ENCODE measurements at regions not wholly inside any gene's neighbourhood (a gene's known extent, or its start where the extent isn't known, plus 50 kb on each side); places are given as distances from the start of the nearest gene placed in this dataset.

DNA sequence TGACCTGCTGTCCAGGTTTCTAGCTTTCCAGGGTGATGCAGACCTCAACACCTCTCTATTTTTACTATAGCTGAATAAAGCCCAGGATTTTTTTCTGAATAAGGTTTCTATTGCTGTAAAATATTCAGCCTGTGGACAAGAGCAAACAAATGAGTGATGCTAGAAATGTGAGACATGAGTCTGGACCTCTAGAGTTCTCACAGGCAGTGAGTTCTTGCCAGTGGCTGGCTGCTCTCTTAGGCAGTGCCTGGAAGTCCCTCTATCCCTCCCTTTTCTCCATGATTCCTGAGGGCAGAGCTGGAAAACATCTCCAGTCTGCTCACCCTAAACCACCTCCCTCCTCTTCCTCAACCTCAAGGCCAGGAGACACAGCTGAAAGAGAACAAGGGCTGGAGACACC lies 793.8 kb upstream of the IGFBP3 start:
- DNase-seq = no peak

DNA sequence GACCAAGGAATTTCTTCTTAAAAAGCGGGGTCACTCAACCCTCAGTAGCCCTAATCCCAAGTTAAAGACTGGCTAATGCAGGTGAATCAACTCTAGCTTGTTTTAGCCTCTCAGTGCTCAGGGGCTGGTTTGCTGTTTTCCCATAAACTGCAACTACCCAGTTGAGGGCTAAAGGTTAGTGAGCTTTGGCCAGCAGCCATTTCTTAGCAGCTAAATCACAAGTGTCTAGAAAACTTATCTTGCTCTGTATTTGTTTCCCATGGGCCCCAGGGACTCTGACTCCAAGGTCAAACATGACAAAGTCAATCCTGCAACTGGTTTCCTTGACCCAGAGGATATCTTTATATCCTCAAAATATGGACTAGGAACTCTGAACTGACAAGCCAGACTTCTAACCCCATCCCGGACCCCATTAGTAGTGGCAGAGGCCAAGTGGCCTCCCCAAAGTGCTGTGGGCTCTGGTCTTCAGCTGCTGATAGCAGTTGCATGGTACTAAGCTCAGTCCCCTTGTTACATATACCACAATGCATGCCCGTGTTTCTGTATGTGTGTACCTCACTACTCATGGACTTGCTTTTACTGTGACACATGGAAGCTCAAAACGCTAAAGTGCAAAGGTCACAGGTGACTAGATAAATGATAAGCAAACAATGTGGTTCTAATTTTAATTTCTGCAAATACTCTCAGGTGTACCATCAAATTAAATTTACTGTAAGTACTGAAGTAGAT lies 793.0 kb upstream of the IGFBP3 start:
- DNase-seq = no peak

DNA sequence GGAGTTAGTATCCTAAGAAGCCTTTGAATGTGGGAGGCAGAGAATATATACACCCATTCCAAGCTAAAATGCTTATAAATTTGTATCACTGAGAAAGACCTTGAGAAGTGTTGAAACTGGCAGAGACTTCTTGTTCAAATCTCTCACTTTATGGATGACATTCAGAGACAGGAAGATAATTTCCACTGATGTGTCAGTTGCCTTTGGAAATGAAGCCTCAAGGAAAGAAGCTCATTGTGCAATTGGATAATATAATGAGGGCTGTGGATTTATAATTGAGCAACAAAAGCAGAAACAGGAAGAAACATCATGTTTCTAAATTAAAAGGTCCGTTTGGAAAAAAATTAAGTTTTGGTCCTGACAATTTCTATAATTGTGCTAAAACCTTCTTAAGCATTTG lies 789.9 kb upstream of the IGFBP3 start:
- DNase-seq = no peak

DNA sequence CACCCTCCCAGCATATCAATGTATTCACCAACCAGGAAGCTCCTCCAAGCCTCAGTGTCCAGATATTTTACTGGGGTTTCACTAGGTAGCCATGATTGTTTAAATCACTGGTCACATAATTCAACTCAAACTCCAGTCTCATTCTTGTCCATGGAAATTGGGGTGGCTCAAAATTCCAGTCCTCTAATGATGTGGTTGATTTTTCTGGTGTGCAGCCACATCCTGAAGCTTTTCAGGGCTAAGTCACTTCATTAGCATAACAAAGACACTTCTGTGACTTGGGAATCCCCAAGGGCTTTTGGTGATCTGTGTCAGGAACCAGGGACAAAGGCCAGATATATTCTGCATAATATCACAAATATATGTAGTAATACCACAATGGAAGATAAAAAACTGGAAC lies 786.9 kb upstream of the IGFBP3 start:
- DNase-seq = no peak

DNA sequence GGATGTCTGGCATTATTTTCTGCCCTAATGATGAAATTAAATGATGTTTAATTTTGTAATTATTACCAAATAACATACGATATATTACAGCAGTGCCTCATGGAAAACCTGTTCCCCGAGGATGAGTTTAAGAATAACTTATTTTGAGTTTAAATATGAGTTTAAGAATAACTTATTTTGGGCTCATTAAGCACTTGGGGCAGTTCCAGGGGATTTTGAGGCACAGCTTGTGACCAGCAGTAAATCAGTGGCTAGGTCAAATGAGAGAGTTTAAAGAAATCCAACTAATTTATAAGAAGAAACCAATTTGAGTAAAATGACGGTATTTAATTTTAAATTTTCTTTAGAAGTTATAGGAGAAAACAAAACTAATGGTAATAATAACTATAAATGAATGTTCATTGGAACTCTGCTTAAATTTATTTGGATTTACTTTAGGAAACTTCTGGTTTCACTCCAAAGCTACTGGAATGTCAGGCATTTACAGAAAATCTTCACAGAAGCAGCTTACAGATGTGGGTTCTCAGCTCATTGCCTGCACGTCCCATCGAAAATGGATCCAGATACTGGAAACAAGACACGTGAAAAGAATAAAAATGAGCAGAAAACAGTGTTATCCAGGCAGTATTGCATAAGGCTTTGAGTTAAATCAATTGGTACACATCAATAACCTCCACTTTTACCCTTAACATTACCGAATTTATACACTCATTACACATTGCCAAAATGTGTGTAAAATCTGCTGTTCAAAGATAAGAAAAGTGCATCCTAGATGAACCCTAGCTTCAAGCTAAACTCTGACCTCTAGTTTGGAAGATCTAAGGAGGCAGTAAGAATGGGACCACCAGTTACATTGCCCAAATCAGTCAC lies 784.5 kb upstream of the IGFBP3 start:
- DNase-seq = no peak

DNA sequence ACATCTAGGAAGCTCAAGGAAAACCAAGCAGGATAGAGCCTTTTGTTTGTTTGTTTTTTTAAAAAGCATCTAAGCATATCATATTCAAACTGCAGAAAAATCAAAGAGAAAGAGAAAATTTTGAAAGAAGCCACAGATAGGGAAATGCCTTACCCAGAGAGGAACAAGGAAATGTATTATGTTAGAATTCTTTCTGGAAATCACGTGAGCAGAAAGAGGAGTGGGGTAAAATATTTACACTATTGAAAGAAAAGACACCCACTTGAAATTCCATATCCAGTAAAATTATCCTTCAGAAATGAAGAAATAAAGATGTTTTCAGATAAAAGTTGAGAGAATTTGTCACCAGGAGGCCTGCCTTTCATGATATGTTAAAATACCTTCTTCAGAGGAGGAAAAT lies 775.7 kb upstream of the IGFBP3 start:
- no peak for DNase-seq

DNA sequence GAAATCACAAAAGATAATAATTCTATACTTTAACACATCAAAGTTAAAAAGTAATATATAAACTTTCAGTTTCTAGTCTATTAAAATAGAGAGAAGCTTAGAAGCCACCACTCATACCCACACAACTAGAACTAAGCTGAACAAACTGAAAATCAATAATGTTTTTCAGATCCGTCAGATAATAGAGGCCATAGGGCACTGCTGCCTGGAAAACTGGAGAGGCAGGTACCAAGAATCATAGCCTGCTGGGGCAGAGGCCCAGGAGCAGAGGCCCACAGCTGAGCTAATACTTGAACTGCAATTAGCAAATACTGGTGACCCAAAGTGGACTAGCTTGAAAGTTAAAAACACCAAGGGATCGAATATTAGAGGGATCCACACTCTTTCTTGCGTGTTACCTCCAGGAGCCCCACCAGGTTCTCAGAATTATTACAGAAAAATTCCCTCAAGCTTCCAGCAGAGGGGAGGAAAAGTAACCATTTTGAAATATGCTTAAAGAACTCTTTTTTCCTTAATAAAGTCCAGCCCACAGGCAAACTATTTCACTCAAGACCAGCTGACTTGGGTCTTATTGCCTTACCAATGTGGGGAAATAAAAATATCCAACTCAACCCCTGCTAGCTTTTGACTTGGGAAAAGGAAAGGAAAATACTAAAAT lies 774.1 kb upstream of the IGFBP3 start:
- DNase-seq = no peak

DNA sequence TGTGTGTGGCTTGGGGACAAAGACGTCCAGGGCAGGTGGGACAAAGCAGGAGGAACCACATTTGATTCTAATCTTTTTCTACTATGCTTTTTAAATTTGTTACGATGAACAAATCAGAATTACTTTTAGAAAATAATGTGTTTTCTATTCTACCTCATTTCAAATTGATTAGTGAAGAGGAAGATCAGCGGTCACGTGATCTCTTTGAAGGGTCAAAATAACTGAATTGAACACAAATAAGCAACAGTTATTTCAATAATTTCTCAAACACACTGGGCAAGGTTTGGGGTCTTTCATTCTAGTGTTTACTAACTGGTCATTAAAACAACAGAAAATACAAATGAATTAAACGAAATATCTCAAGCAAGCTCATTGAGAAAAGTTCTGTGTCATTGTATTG lies 773.0 kb upstream of the IGFBP3 start:
- DNase-seq = no peak

DNA sequence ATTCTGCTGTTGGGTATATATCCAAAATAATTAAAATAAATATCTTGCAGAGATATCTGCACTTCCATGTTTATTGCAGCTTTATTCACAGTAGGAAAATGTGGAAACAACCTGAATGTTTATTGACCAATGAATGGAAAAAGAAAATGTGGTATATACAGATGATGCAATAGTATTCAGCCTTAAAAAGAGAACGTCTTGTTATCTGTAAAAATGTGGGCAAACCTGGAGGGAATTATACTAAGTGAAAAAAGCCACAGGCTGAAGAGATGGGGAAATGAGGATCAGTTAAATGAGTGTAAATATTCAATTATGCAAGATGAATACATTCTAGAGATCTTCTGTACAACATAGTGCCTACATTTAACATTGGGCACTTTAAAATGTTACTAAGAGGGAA lies 766.1 kb upstream of the IGFBP3 start:
- no peak for DNase-seq

DNA sequence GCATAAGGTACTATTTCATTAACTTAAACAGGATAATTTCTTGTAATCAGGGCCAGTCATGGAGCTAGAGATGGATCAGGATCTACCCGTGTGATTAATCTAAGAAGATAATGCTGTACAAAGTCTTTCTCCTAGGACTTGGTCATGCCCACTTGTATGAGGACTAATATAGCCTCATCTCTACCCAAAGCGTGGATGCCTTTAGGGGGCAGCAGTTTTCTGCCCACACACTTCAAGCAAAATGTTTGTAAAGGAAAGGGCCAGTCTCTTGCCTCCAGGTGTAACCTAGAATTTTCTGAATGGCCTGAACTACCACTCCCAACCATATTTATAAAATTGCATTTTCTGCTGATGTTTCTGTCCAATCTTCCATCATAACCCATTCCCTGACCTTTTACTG lies 764.0 kb upstream of the IGFBP3 start:
- DNase-seq = no peak

DNA sequence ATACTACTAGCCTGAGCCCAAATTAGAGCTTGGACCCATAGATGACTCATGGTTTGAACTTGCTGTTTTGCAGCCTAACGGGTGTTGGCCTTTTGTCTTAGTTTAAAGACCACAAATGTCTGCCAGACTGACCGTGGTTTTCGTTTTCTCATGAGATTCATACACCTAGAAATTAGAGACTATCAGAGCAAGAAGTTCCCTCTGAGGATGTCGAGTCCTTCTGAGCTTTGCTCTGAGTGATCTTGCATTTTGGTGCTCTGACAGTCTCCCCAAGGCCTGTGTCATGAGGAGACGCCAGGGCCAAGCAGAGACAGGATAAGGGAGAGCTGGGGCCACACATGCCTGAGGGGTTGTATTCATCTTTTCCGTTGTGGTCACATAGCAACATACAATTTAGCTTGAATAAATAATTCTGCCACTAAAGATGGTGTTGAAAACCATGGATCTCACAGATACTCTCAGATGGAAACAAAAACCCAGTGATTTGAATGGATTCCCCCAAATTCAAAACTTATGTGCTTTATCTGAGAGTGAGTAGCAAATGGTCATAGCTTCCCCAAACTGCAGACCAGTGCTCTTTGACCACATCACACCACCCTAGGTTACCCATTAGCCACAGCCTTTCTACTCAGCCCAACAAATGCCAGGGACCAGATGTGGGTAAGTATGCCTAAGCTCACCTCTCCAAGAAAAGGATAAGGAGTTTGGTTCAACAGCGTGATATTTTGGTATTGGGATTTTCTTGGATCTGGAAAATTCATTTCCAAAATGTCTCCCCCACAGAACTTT lies 762.0 kb upstream of the IGFBP3 start:
- DNase-seq = no peak

DNA sequence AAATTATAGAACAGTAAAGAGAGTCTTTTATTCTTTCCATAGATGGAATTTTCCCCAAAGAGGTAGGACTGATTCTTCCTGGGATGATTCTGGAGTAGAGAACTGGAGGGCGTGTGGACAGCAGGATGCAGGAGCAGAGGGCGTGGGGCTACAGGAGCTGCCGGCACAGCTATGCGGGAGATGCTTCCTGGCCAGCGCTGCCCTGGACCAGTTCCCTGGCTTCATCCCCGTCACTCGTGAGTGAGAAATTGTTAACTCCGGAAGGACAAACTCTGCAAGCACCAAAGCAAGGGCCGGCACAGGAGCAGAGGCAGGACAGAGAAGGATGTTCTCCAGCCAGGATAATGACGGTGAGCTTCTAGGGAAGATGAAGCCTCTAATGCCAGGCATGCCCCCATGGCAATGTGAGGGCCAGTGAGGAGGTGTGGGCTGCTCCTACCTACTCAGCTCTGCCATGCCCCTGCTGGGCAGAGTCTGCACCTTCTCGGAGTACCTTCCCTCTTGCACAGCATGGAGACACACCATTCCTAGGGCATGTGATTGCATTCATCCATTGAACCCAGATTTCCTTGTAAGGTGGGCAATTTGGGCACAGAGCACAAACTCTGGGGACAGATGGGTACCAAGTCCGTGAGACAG lies 760.9 kb upstream of the IGFBP3 start:
- no peak for DNase-seq

DNA sequence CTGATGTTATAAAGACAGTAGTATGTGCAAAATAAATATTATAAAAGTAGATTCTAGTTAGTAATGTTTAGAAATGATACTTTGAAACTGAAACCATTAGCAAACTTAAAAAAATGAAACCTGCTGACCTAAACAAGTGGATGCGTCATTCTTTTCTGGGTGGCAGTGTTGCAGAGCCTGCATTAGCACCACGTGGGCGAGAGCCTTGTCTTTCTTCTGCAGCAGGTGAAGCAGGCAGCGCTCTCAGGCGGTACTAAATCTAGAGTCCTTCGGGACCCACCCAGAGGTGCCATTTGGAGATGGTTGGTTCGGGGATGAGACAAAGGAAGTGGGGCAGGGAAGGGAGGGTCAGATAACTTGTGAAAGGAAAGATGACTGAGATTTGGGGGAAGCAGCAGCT lies 759.1 kb upstream of the IGFBP3 start:
- no peak for DNase-seq

DNA sequence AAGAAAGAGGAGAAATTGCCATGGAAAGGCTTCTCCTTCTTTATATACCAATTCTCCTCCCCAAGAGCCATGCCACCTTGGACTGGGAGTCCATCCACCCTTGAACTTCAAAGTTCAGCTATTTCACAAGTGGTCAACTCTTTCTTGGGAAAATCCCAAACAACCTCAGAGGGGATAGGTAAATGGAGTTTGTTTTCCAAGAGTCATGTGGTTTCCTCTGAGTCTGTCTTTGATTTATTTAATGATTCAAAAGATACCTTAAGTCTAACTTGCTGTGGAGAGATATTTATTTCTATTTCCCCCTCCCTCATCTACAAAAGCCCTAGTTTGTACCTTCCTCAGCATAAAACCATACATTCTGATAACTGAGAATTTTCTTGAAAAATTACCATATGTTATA lies 758.6 kb upstream of the IGFBP3 start:
- DNase-seq = no peak

DNA sequence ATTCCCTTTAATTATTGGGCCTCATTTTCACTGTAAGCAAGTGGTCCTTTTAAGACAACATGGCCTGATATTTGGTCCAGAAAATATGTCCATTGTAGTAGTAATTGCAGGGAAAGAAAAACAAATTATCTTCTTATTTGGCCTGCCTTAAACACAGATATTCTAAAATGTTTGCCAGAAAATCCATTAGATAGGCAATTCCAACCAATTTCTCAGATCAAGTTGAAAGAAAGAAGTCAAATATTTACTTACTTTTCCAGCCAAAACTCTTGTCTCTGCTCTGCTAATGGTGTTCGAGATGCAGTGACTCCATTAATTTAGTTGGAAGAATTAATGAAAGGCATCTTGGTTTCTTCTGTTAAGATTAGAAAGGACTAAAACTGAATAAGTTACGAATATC lies 757.3 kb upstream of the IGFBP3 start:
- DNase-seq = no peak

DNA sequence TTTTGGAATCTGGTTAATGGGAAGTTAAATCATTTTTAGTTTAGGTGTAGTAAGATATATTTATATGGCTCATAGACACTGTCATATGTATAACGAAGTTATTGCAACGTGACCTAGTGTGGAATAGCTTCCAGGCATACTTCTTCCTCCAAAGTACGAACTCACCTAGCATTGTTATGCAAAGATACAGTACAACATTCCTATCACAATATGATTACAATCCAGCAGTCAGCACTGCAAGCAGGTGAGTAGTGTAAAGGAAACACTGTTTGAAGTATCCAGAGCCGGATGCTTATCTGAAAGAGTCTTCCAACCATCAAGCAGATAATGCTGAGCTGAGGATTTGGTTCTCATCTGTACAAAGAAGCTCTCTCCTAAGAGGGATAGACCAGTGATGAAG lies 754.4 kb upstream of the IGFBP3 start:
- DNase-seq = no peak

DNA sequence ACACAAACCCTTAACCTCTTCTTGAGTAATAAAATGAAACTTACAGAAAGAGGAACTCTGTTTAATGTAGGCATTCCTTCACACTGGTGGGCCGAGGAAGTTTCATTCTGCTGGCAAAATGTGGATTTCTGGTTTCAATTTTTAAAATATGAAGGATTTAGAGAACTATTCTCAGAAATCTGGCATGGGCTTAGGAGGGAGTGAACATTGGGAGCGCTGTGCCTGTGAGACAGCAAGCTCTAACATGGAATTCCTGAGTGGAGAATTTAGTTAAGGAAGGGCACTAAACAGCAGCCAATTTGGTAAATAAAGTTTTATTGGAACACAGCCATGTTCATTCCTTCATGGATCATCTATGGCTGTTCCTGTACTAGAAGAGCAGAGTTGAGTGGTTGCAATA lies 751.8 kb upstream of the IGFBP3 start:
- no peak for DNase-seq

DNA sequence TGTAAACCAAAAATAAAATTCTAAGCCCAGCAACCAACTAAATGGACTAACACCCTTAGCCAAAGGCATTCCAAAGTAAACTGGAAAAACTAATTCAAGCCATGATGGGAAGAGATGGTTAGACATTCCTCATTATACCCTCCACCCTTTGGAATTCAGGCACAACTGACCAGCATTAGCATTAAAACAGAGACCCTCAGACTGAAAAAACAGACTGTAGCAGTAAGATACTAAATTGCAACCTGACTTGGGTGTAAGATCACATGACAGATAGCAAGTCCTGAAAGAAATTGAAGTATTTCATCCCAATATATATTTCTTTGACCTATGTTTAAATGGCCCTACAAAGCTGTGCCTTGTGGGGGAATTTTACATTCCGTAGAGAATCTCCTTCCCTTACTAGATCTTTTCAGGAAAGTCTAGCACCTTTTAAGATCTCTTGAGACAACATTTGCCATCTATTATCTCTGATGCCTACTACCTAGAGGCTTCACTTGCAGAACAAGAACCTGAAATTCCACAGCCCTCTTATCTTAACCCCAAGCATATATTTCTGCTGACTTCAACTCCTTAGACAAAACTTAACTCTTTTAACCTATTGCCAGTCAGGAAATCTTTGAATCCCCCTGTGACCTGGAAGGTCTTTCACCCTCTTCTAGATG lies 750.2 kb upstream of the IGFBP3 start:
- no peak for DNase-seq

DNA sequence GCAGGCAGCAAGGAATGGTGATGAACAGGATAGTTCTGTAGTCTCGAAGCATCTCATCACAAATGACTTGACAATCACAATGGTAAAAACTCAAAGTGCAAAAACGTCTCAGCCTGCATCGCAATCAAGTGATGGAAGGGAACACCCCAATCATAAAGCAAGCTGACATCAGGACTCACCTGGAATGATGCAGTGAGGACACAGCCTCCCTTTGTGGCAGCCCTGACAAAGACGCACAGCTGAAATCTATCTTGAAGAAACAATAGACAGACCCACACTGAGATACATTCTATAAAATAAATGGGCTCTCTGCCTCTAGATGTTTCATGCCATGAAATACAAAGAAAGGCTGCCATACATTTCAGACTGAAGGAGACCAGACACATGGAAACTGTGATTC lies 748.0 kb upstream of the IGFBP3 start:
- DNase-seq = no peak

DNA sequence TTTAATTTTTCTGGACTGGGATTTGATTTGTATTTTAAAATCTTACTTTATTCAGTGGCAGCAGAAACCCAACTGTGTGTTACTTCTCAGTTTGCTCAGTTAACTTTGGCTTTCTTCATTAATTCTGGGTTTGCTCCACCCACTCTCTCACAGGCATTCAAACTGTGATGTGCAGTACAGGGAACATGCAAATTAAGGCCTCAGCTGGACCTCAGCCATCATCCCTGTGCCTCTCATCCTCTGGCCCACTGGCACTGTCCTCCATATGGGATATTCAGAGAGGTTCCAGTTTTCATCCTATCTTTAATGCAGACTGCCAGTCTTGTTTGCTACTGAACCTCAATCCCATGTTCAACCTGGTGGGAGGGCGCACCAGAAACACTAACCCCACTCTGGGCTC lies 743.4 kb upstream of the IGFBP3 start:
- no peak for DNase-seq

DNA sequence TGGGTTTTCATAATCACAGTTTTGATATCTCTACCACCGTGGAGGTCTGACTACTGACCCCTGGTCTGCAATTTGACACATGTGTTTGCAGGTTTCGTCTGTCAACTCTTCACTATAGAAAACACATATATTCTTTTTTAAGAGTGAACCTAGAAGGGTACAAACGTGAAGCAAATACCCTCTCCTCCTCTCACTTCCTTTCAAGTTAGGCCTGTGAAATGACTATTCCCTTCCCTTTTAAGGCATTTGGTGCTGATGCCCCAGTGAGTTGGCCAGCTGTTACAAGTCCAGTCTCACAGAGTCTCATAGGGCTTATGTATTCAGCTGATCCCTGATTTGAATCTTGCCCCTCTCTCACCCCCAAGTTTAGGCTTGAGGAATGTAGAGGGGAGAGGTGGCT lies 742.0 kb upstream of the IGFBP3 start:
- DNase-seq = no peak

DNA sequence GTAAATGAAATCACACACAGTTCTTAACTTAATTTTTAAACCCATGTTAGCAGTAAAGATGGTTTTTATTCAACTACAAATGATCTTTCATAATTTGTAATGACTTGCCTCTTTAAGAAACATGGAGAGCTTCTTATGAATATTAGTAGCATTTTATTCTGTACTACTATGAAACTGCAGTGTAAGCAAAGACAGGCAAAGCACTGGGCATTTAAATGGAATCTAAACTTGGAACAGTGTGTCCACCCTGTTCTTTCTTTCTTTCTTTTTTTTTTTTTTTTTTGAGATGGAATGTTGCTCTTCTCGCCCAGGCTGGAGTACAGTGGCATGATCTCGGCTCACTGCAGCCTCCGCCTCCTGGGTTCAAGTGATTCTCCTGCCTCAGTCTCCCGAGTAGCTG lies 740.4 kb upstream of the IGFBP3 start:
- DNase-seq = no peak

All from effector CD8-positive, alpha-beta T cell (primary cell).